ENCODE measurements at regions not wholly inside any gene's neighbourhood (a gene's known extent, or its start where the extent isn't known, plus 50 kb on each side); places are given as distances from the start of the nearest gene placed in this dataset.
"Not testable (repeated sequence)": the region's sequence is repeated elsewhere in the genome, so short reads cannot be mapped to it uniquely, and the experiment has no call there.

DNA sequence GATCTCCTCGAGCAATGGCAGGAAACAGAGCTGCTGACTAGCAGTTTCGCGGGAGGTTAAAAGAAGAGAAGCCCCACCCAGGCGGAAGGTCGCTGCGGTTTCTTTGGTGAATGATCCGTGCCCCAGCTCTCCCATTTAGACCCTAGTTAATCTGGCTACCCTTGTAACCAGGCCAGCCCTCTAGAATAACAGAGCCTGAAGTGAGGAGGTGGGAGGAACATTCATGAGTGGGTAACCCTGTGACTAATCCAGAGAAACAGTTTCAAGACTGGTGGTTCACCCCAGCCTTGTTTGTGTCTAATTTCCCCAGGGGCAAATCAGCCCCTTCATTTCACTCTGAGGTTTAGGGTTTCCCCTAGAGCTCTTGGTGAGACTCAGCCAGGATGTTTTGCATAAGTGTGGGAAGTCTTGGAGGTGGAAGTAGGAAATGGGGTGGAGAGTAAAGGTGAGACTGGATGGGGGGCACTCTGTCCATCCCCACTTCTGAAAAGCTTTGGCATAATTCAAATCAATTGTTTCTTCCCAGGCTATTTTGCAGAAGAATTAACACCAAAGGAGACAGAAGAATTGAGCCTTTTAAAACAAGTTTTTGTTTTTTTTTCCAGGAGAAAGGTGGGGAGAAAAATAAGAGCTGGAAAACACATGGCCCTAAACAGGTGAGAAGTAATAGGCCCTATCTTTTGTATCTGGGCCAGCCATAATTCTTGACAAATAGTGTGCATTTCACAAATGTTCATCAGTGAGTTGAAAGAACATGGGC lies 303.1 kb downstream of the RPLP1 start:
- DNase-seq (ENCODE audit: low read depth in 4 of 4, low spot score in 3 of 4), result peak in 1 of 4 donors; percentile 33

- DNase-seq (ENCODE audit: low read depth in 4 of 4, low spot score in 3 of 4), result no peak
These were observed 303.8 kb downstream of the RPLP1 start for GRCh38 chr15:69756440-69756839.

DNA sequence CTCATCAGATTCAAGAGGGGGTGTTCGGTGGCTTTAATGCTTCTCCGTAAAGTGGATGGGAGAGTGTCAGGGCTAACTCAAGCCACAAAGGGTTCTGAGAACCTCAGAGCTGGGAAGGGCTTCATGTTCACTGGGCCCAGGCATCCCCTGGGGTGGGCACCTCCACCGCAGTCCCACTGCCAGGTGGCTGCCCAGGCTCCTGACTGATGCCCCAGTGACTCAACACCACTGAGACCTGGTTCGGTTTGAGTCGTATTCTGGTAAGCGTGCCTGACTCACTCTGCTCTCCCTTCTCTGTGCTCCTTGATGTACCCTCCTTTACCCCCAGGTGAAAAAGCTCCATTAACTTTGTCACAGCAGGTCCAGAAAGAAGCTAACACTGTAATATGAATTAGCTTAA lies 304.6 kb downstream of the RPLP1 start:
- DNase-seq (ENCODE audit: low read depth in 4 of 4, low spot score in 3 of 4), result no peak

DNA sequence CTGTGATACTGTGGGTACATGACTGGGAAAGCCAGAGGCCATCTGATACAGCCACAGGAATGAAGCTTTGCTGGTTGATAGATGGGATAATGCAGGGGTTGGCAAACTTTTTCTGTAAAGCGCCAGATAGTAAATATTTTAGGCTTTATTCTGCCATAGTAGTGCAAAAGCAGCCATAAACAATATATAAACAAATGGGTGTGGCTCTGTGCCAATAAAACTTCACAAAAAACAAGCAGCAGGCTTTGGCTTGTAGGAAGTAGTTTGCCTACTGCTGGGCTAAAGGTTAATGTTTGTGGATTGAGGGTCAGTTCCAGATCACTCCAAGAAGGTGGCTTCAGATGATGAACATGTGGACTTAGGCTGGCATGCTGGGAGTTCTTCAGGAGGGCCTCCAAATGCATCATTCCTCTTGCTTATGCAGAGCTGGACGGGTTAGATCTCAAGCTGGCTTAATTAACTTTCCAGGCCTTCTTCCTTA lies 305.7 kb downstream of the RPLP1 start:
- no peak for DNase-seq (ENCODE audit: low read depth in 4 of 4, low spot score in 3 of 4)

- no peak for DNase-seq (ENCODE audit: low read depth in 4 of 4, low spot score in 3 of 4)
These were observed 306.5 kb downstream of the RPLP1 start for GRCh38 chr15:69758810-69759790.

- no peak for DNase-seq (ENCODE audit: low read depth in 4 of 4, low spot score in 3 of 4)
These were observed 307.7 kb downstream of the RPLP1 start for GRCh38 chr15:69760258-69760845.

GRCh38 chr15:69760890-69761568 lies 308.4 kb downstream of the RPLP1 start:
- DNase-seq (ENCODE audit: low read depth in 4 of 4, low spot score in 3 of 4), result no peak

DNA sequence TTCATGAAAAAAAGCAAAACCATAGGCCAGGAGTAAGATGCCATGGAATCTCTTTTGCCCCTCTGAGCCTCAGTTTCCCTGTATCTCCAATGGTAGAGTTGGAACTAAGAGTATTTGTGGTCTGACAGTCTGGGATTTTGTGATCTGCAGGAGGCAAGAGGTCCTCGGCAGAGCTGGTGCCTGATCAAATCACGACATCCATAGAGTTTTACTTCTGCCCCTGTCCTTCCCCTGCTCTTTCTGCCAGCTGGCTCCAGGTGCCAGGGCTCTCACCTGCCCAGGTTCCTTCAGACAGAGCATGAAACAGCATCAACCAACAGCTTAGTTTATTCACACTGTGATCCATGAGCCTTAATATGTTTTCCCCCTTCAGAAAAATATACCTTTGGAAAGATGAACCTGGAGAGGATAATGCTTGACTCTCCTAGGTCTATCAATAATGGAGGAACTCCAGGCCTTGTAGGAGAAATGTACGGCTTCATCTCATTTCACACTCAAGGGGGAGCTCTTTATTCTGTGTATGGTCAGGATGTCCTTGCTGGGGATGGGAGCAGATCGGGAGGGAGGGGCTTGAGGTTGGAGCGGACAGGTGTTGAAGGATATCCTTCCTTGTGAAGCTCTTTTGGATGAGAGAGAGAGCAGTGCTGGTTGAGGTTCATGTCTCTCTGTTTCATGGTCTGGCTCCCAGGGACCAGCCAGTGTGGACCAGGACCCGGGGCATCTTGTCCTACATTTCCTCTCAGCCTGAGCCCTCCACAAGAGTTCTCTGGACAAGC lies 309.9 kb downstream of the RPLP1 start:
- no peak for DNase-seq (ENCODE audit: low read depth in 4 of 4, low spot score in 3 of 4)

DNA sequence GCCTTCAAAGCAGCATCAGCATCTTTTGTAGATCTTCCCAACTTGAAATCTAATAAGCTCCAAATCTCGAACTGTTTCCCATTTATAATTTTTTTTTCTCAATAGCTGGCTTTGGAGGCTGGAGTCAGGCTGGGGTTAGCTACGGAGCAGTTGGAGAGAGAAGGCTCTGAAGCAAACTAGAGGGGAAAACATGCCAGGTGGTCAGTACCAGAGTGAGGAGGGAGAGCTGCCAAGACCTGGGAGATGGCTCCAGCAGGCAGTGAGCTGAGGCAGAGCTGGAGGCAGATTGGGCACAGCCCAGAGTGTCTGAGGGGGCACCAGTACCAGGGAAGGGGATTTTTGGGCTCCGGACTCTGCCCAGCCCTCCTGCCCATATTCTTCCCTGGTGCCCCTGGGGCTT lies 311.2 kb downstream of the RPLP1 start:
- DNase-seq (ENCODE audit: low read depth in 4 of 4, low spot score in 3 of 4), result no peak

- DNase-seq (ENCODE audit: low read depth in 4 of 4, low spot score in 3 of 4), result no peak
These were observed 313.5 kb downstream of the RPLP1 start for GRCh38 chr15:69766156-69766555.

DNA sequence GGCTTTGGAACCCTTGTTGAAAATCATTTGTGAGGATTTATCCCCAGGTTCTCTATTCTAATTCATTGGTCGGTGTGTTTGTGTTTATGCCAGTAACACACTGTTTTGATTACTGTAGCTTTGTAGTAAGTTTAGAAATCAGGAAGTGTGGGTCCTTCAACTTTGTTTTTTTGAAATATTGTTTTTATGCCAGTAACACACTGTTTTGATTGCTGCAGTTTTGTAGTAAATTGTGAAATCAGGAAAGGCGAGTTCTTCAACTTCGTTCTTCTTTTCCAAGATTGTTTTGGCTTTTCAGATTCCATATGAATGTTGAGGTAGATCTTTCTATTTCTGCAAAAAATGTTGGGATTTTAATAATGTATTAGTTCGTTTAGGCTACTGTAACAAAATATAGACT lies 314.6 kb downstream of the RPLP1 start:
- DNase-seq (ENCODE audit: low read depth in 4 of 4, low spot score in 3 of 4), result no peak

- not testable (repeated sequence) for DNase-seq (ENCODE audit: low read depth in 4 of 4, low spot score in 3 of 4)
These were observed 316.7 kb downstream of the RPLP1 start for GRCh38 chr15:69769336-69769735.

DNA sequence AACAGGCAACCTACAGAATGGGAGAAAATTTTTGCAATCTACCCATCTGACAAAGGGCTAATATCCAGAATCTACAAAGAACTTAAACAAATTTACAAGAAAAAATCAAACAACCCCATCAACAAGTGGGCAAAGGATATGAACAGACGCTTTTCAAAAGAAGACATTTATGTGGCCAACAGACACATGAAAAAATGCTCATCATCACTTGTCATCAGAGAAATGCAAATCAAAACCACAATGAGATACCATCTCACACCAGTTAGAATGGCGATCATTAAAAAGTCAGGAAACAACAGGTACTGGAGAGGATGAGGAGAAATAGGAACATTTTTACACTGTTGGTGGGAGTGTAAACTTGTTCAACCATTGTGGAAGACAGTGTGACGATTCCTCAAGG lies 321.6 kb downstream of the RPLP1 start:
- not testable (repeated sequence) for DNase-seq (ENCODE audit: low read depth in 4 of 4, low spot score in 3 of 4)

- DNase-seq (ENCODE audit: low read depth in 4 of 4, low spot score in 3 of 4), result not testable (repeated sequence)
These were observed 322.1 kb downstream of the RPLP1 start for GRCh38 chr15:69774711-69775110.

- DNase-seq (ENCODE audit: low read depth in 4 of 4, low spot score in 3 of 4), result no peak
These were observed 320.4 kb downstream of the TLE3 start for GRCh38 chr15:69777356-69777755.

DNA sequence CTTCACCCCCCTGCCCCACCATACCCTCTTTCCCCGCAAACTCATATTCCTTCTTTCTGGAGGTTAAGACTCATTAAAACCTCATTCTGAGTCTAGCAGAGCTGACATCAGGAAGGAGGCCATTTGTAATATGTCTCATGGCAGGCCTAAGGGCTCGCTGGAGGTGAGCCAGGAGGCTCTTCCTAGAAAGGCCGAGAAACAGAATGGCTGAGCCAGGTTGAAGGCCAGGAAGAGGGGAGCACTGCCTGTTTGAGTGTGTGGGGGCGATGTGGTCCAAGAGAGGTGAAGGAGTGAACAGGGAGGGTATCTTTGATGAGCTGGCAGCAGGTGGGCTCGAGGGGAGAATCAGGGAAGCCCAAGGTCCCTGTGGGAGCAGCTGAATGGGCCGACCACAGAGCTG lies 317.3 kb downstream of the TLE3 start:
- no peak for DNase-seq (ENCODE audit: low read depth in 4 of 4, low spot score in 3 of 4)

DNA sequence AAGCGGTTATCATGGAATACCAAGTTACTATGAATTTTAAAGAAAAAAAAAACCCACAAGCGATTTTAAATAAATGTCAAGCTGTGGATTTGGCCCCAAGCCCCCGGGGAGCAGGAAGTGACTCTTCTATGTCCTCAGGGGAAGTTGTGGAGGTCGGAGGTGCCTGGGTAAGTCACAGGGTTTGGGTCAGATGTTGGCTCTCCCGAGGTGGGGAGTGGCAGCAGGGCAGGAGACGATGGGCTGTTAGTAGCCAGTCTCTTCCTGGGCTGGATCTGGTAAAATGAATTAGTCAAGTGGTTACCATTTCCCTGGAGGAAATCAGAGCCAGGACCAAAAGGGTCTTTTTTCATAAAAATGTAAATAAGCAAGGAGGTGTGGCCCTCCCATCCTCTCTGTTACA lies 316.7 kb downstream of the TLE3 start:
- DNase-seq (ENCODE audit: low read depth in 4 of 4, low spot score in 3 of 4), result no peak

- no peak for DNase-seq (ENCODE audit: low read depth in 4 of 4, low spot score in 3 of 4)
These were observed 316.1 kb downstream of the TLE3 start for GRCh38 chr15:69781411-69782125.

GRCh38 chr15:69782139-69782658 lies 315.5 kb downstream of the TLE3 start:
- DNase-seq (ENCODE audit: low read depth in 4 of 4, low spot score in 3 of 4), result no peak

Data from right renal pelvis (tissue), 4 donors.